BLaER1 treated with 17β-estradiol and CSF1 and Interleukin-3, amounts not matched to agents 10 nM and 100 nM (cell line): ENCODE measurements at regions not wholly inside any gene's neighbourhood (a gene's known extent, or its start where the extent isn't known, plus 50 kb on each side); places are given as distances from the start of the nearest gene placed in this dataset.

Experiments
- H3K27ac ChIP-seq, 11 experiments: shearing (Covaris generic); formaldehyde crosslinking; 2 replicates each; pipeline ENCODE4 v1.8.1; 2022
- H3K27me3 ChIP-seq, 11 experiments: shearing (Covaris generic); formaldehyde crosslinking; 2 replicates each; pipeline ENCODE4 v1.8.1; 2022
- H3K36me3 ChIP-seq, 11 experiments: shearing (Covaris generic); formaldehyde crosslinking; 2 replicates each; pipeline ENCODE4 v1.8.1; 2022
- H3K4me1 ChIP-seq, 10 experiments: shearing (Covaris generic); formaldehyde crosslinking; 2 replicates each; pipeline ENCODE4 v1.8.1; 2022
- H3K4me2 ChIP-seq, 11 experiments: shearing (Covaris generic); formaldehyde crosslinking; 2 replicates each; pipeline ENCODE4 v1.8.1; 2022
- H3K4me3 ChIP-seq, 10 experiments: shearing (Covaris generic); formaldehyde crosslinking; 2 replicates each; pipeline ENCODE4 v1.8.1; 2022
- H3K9ac ChIP-seq, 11 experiments: shearing (Covaris generic); formaldehyde crosslinking; 2 replicates each; pipeline ENCODE4 v1.8.1; 2022
- H3K9me3 ChIP-seq, 11 experiments: shearing (Covaris generic); formaldehyde crosslinking; replicated peaks in 1 of 11; 2 replicates each; pipeline ENCODE4 v1.8.1; 2022
- H4K20me1 ChIP-seq, 11 experiments: shearing (Covaris generic); formaldehyde crosslinking; 2 replicates each; pipeline ENCODE4 v1.8.1; 2022
- Cebpa-rat ChIP-seq, 11 experiments: shearing (Covaris generic); IDR thresholded peaks; 2 replicates each; pipeline ENCODE4 v1.8.1; 2022

DNA sequence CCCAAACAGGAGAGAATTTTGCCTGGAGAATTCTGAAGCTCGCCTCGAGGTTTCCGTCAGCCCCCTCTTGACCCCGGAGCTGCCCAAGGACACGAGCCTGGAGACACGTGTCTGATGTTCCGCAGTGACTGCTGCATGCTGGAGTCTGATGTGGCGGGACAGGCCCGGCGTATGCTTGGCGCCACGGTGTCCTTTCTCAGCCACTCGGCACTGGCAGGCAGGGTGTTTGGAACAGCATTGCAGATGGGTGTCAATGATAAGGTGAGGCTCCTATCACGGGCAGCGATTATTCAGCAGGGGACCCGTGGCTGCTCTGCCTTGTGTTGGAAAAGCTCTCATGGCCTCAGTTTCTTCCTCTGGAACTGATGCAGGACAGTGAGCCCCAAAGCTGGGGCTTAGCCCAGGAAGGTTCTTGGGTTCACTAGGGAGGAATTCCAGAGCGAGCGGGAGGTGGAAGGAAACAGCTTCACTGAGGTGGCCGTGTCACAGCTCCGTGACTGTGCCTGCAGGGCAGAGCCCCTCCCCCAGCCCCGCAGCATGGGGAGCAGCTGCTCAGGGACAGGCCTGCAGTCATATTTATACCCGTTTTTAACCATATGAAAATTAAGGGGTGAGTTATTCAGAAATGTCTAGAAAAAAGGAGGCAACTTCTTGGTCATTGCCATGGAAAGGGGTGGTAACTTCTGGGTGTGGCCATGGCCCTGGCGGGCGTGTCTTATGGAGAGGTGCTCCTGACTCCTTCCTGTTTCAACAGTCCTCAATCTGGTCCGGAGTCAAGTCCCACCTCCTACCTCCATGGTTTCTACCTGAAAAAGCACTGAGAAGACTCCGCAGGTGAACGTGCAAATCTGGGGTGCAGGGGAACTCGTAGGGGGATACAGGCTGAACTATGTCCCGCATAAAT, 123.4 kb downstream of the SIK1 start:
- Histone ChIP-seq H3K4me3 (no peak overlapping the region), H3K36me3 (no peaks in the 10 kb centered on the region), H3K4me1 (peaks cover 37 to 71% (median 57%) of the 10 kb centered on the region in 10 experiments), H3K27me3 (no peaks in the 10 kb centered on the region), H4K20me1 (peaks cover 0 to 12% (median 0%) of the 10 kb centered on the region in 11 experiments; a peak in 1 of 22 replicates), H3K4me2 (peak overlapping the region; percentile 32 to 83 (median 62)), H3K27ac (no peak overlapping the region), H3K9me3 (no peaks in the 10 kb centered on the region), H3K9ac (no peak overlapping the region)
- TF ChIP-seq Cebpa-rat (IDR thresholded peaks at IDR 0.05) = no peak

GRCh38 chr21:43302769-43303168, 124.2 kb downstream of the SIK1 start:
- Histone ChIP-seq H3K27me3 (peaks cover 0 to under 1% (median 0%) of the 10 kb centered on the region in 11 experiments; a peak in 1 of 22 replicates), H3K36me3 (no peaks in the 10 kb centered on the region), H3K9me3 (no peaks in the 10 kb centered on the region), H4K20me1 (peaks cover 0 to 12% (median 0%) of the 10 kb centered on the region in 11 experiments; a peak in 2 of 22 replicates), H3K4me1 (peaks cover 36 to 71% (median 55%) of the 10 kb centered on the region in 10 experiments), H3K4me3 (no peak overlapping the region), H3K4me2 (peak overlapping the region in 2 of 11 experiments; percentile 63 to 76; a peak in 3 of 22 replicates), H3K9ac (no peak overlapping the region), H3K27ac (no peak overlapping the region)
- no peak for TF ChIP-seq Cebpa-rat (IDR thresholded peaks at IDR 0.05)

GRCh38 chr21:43302062-43302700, 124.8 kb downstream of the SIK1 start:
- Histone ChIP-seq H3K9ac (no peak overlapping the region), H3K27ac (no peak overlapping the region), H3K9me3 (no peaks in the 10 kb centered on the region), H4K20me1 (peaks cover 0 to 12% (median 0%) of the 10 kb centered on the region in 11 experiments; a peak in 2 of 22 replicates), H3K36me3 (no peaks in the 10 kb centered on the region), H3K4me2 (no peak overlapping the region), H3K4me1 (peaks cover 36 to 71% (median 55%) of the 10 kb centered on the region in 10 experiments), H3K4me3 (no peak overlapping the region), H3K27me3 (peaks cover 0 to 7% (median 0%) of the 10 kb centered on the region in 11 experiments; a peak in 1 of 22 replicates)
- no peak for TF ChIP-seq Cebpa-rat (IDR thresholded peaks at IDR 0.05)

- Histone ChIP-seq H3K27ac (no peak overlapping the region), H3K4me1 (peaks cover 36 to 71% (median 51%) of the 10 kb centered on the region in 10 experiments), H3K9ac (no peak overlapping the region), H3K4me3 (no peak overlapping the region), H4K20me1 (peaks cover 0 to 12% (median 0%) of the 10 kb centered on the region in 11 experiments; a peak in 2 of 22 replicates), H3K9me3 (no peaks in the 10 kb centered on the region), H3K27me3 (peaks cover 0 to 9% (median 0%) of the 10 kb centered on the region in 11 experiments; a peak in 1 of 22 replicates), H3K36me3 (no peaks in the 10 kb centered on the region), H3K4me2 (no peak overlapping the region)
- TF ChIP-seq Cebpa-rat (IDR thresholded peaks at IDR 0.05) = no peak
Observed at GRCh38 chr21:43301409-43302061, 125.4 kb downstream of the SIK1 start.

DNA sequence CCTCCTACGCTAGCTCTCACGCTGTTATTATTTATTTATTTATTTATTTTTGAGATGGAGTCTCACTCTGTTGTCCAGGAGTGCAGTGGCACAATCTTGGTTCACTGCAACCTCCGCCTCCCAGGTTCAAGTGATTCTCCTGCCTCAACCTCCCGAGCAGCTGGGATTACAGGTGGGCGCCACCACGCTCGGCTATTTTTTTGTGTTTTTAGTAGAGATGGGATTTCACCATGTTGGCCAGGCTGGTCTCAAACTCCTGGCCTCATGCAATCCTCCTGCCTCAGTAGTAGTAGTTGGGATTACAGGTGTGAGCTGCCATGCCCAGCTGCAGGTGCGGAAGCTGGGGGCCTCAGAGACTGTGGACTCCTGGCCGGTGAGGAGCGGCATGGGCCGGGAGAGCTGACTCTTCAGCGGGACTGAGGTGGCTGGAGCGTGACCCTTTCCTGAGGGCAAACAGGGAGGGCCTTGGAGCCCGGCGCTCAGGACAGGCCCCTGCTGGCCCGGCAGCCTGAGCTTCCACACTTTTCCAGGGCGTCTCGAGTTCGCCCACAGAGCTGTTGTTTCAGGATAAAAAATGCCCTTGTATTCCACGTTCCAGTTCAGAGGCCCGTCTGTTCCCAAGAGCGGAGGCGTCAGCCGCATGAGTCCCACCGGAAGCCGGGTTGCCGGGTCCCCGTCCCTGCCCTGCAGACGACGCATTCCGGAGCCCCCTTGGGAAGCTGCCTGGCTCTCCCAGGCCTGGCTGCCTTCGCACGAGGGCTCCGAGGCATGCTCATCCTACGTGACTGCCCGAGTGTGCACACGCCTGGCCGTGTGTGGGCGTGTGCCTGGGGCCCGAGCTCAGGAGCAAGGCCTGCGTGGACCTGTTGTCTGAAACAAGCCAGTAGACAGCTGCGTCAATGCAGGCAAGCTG, 126.2 kb downstream of the SIK1 start:
- Histone ChIP-seq H3K9ac (no peak overlapping the region), H3K4me2 (no peak overlapping the region), H3K27me3 (peaks cover 0 to 13% (median 0%) of the 10 kb centered on the region in 11 experiments; a peak in 1 of 22 replicates), H3K4me1 (peaks cover 29 to 71% (median 48%) of the 10 kb centered on the region in 10 experiments), H3K36me3 (no peaks in the 10 kb centered on the region), H4K20me1 (peaks cover 0 to 12% (median 0%) of the 10 kb centered on the region in 11 experiments; a peak in 2 of 22 replicates), H3K9me3 (peaks cover 0 to 6% (median 3%) of the 10 kb centered on the region in 11 experiments; a peak in 11 of 22 replicates), H3K4me3 (no peak overlapping the region), H3K27ac (no peak overlapping the region)
- TF ChIP-seq Cebpa-rat (IDR thresholded peaks at IDR 0.05) = no peak

GRCh38 chr21:43299441-43300277, 127.3 kb downstream of the SIK1 start:
- no peak overlapping the region for H3K4me3 ChIP-seq
- no peak overlapping the region for H3K27ac ChIP-seq
- no peak for TF ChIP-seq Cebpa-rat (IDR thresholded peaks at IDR 0.05)
- peaks cover 0 to 12% (median 6%) of the 10 kb centered on the region in 11 experiments; a peak in 11 of 22 replicates for H3K9me3 ChIP-seq
- peaks cover 27 to 71% (median 54%) of the 10 kb centered on the region in 10 experiments for H3K4me1 ChIP-seq
- H4K20me1 ChIP-seq = peaks cover 0 to 12% (median 0%) of the 10 kb centered on the region in 11 experiments; a peak in 2 of 22 replicates
- H3K9ac ChIP-seq = no peak overlapping the region
- peaks cover 0 to 15% (median 0%) of the 10 kb centered on the region in 11 experiments; a peak in 1 of 22 replicates for H3K27me3 ChIP-seq
- H3K36me3 ChIP-seq = no peaks in the 10 kb centered on the region
- H3K4me2 ChIP-seq = peak overlapping the region in 5 of 11 experiments; percentile 4 to 36 (median 15); a peak in 6 of 22 replicates
